AG08396 (cell line): ENCODE measurements at regions not wholly inside any gene's neighbourhood (a gene's known extent, or its start where the extent isn't known, plus 50 kb on each side); places are given as distances from the start of the nearest gene placed in this dataset.

Experiments
- DNase-seq: peaks from one replicate; pipeline ENCODE4 v3.0.0; 2012; ENCODE audit warnings: low spot score, mixed read lengths

DNA sequence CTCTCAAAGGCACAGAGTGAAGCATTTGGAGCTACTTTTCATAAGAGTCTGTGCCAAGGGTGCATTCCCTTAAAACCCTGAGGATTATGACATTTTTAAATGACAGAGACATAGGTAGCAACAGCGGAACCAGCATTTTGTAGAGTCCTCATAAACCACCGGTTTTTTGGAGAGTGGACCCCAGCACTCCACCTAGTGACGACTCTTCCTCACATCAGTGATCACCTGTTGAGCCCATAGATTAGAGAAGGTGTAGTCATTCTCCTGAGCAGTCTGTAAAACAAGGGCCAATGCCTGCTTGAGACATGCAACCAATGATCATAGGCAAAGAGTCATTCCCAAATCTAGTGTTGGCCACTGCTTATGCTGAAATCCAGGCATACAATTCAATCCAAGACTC lies 399.1 kb downstream of the GXYLT1 start:
- no peak for DNase-seq

DNA sequence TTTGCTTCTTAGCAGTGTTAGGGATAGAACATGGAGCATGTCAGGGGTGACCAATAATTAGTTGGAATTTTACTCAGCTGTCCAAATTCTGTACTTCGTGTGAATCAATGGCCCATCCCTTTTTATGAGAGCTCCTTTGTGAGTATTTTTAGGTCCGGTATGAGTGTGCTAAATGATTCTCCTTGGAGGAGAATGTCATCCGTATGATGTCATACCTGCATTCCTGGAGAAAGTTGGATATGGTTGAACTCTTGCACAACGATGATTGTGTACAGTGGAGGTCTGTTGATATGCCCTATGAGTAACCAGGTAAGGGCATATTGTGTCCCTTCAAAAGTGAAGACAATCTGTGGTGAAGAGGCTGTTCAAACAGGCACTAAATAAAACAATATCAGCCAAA lies 400.8 kb downstream of the GXYLT1 start:
- no peak for DNase-seq

GRCh38 chr12:41739066-41739465 lies 405.6 kb downstream of the GXYLT1 start:
- no peak for DNase-seq

DNA sequence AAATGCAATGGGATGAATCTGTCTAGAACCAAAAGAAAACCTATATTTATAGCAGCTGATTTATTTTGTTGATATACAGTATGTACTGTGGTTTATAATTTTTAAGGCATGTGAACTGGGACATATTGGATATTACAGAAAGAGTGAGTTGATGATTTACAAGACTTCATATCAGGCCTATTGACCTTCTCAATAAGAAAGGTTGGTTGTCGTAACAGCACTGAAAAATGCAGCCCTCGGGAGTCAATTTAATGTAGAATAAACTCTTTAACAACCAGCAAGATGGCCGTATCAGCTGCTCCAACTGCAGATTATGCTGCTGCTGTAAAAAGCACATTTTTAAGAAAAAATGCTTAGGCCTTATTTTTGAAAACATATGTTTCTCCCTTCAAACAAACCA lies 407.3 kb downstream of the GXYLT1 start:
- DNase-seq: no peak

GRCh38 chr12:41736436-41736835 lies 408.2 kb downstream of the GXYLT1 start:
- no peak for DNase-seq

DNA sequence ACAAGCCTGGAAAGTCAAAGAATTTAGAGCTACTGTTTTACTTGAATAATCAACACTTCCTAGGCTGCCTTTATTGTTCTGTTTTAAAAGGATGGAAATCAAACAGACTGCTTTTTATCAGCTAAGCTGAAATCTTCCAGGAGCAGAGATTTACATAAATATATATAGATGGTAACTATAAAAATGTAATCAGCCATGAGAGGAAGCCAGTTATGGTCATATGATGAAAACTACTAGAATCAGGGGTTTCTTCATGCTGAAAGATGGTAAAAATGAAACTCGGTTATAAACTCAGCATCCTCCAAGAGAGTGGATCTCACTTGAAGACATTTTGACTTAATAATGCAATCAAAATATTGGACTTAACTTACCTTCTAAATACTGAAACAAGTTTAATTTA lies 413.0 kb downstream of the GXYLT1 start:
- DNase-seq: no peak

GRCh38 chr12:41731061-41731460 lies 413.6 kb downstream of the GXYLT1 start:
- DNase-seq: no peak

GRCh38 chr12:41724216-41724615 lies 420.5 kb downstream of the GXYLT1 start:
- DNase-seq: no peak

- DNase-seq: no peak
Observed at GRCh38 chr12:41719214-41719613, 425.5 kb downstream of the GXYLT1 start.

- no peak for DNase-seq
Observed at GRCh38 chr12:41715256-41715655, 429.4 kb downstream of the GXYLT1 start.

DNA sequence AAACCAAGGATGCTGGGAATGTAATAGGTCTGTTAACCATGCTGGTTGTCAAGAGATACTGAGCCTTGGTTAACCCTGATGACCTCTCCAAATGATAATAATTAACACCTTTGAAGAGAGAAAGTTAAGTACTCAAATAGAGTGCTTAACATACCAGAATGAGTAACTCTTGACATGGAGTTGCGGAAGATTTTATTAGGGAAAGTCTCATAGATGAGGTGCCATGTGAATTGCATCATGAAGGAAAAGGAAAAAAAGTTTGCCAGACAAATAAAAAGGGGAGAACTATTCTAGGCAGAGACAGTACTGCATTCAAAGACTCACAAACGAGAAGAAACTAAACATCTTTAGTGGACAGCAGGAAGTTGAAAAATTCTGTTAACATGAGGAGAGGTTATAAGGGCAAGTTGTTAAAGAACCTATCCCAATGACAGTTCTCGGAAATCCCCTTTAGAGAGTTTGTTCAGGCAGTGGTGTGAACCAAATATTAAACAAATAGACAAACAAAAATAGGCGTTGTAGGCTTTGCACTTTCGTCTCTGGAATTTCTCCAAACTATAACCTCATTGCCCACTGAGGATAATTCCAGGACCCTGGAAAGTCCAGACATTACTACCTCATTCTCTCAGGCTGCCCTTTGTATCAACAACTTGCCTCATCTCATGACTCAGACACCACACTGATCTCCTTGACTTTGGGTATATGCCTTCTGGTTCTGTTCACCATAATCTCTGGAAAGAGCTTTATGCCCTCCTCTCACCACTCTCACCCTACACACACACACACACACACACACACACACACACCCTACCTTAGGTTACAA lies 435.0 kb downstream of the GXYLT1 start:
- DNase-seq: no peak

GRCh38 chr12:41709012-41709411 lies 435.7 kb downstream of the GXYLT1 start:
- no peak for DNase-seq

DNA sequence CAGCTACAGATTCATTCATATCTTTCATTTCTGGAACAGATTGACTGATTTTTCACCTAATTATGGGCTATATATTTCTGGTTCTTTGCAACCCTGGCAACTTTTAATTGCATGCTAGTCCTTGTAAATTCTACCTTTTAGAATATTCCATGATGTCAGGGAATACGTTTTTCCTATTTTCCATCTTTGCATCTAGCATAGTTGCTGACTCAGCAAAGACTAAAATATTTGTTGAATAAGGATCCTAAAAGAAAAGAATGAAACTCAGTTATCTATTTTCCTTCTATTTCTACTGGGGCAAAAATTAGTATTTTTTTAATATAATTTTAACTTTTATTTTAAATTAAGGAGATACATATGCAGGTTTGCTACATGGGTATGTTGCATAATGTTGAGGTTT lies 438.3 kb downstream of the GXYLT1 start:
- no peak for DNase-seq

DNA sequence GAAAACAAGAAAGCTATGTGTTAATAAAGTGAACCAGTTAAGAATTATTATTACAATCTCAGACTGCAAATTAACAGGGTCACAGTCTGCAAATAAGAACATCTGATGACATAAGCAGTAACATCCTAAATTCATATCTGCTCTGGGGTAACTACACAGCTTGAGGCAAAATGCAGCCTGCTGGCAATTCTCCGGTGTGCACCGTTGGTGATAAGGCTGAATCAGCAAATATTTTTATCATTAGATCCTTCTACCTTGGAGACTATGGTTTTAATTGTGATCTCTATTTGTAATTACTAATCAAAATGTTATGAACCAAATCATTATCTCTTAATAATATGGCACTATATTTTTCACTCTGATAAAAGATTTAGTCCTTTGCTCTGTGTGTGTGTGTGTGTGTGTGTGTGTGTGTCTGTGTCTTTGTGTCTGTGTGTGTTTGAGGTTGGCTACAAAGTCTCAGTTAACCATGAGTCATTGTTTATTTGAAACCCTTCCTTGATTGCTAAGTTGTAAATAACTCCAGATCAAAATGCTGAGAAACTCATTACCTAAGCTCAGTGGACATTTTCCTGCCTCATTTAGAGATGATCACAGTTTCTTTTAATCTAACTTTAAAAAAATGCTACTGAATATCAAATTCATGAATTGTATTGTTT lies 442.6 kb downstream of the GXYLT1 start:
- DNase-seq: no peak

GRCh38 chr12:41700940-41701339 lies 443.7 kb downstream of the GXYLT1 start:
- DNase-seq: no peak

DNA sequence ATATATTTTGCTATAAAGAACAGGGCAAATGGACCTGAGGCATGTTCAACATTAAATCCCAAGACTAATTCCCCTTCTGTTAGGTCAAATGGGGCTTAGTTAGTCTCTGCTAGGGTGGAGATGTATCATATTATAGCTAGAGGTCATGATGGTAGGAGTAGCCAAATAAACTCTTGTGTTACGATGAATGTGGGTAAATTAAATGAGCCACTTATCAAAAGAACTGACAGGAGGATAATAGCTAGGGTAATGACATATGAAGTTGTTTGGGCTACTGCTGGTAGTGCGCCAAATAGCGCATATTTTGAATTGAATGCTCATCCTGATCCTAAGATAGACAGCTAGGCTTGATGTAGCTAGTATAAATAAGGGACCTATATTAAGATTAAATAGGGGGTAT lies 445.0 kb downstream of the GXYLT1 start:
- no peak for DNase-seq

- no peak for DNase-seq
Observed at GRCh38 chr12:41697161-41697560, 447.5 kb downstream of the GXYLT1 start.

- no peak for DNase-seq
Observed at GRCh38 chr12:41684997-41685396, 459.7 kb downstream of the GXYLT1 start.

- DNase-seq: no peak
Observed at GRCh38 chr12:41683513-41684240, 461.0 kb downstream of the GXYLT1 start.

GRCh38 chr12:41683023-41683422 lies 461.7 kb downstream of the GXYLT1 start:
- no peak for DNase-seq

DNA sequence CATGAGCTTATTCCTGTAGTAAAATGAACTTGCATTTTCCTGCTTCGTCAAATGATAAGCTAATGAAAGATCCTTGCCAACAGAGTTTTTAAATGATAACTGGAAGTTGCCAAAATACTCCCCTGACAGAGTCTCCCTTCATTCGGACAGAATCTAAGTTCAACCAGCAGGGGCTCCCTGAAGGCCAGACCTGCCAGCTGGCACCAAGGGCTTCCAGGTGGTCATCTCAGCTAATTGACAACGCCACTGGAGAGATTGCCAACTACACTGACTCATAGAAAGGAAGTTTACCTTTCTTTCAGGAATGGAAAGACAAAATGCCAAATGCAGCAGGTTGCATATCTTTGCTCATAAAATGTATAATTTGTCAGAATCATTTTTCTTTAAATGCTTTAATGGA lies 462.8 kb downstream of the GXYLT1 start:
- no peak for DNase-seq

GRCh38 chr12:41680155-41680554 lies 464.5 kb downstream of the GXYLT1 start:
- no peak for DNase-seq
